Astrocyte (in vitro differentiated cells and primary cell): ENCODE measurements at regions not wholly inside any gene's neighbourhood (a gene's known extent, or its start where the extent isn't known, plus 50 kb on each side); places are given as distances from the start of the nearest gene placed in this dataset.

ENCODE experiments used
- DNase-seq: peaks from one replicate; pipeline ENCODE4 v3.0.0-alpha.2; 2010; ENCODE audit warnings: low read depth
- FAIRE-seq: peaks from 2 replicates; lab custom pipeline; 2011; peaks lifted over from hg19 to GRCh38; lab: Jason Lieb, UNC
- H2AFZ ChIP-seq: 2 replicates; pipeline ENCODE4 v1.6.0; 2012; ENCODE audit warnings: low read depth, low read length, inconsistent platforms
- H3K27ac ChIP-seq: 2 replicates; pipeline ENCODE4 v1.5.1; 2011; ENCODE audit warnings: low read depth, low read length, inconsistent platforms
- H3K27me3 ChIP-seq: 2 replicates; pipeline ENCODE4 v1.6.0; 2011; ENCODE audit warnings: low read length, inconsistent platforms; ENCODE audit not compliant: insufficient read depth
- H3K36me3 ChIP-seq: 2 replicates; pipeline ENCODE4 v1.5.1; 2011; ENCODE audit warnings: low read length, inconsistent platforms; ENCODE audit not compliant: insufficient read depth
- H3K4me1 ChIP-seq: 2 replicates; pipeline ENCODE4 v1.5.1; 2011; ENCODE audit warnings: low read length, inconsistent platforms; ENCODE audit not compliant: insufficient read depth
- H3K4me2 ChIP-seq: 2 replicates; pipeline ENCODE4 v1.6.0; 2012; ENCODE audit warnings: low read length, inconsistent platforms
- H3K4me3 ChIP-seq: 2 replicates; pipeline ENCODE4 v1.5.1; 2011; ENCODE audit warnings: low read depth, mild to moderate bottlenecking, low read length, inconsistent platforms; ENCODE audit not compliant: insufficient read depth
- H3K79me2 ChIP-seq: 2 replicates; pipeline ENCODE4 v1.6.0; 2012; ENCODE audit warnings: mild to moderate bottlenecking, low read length, inconsistent platforms; ENCODE audit not compliant: insufficient read depth
- H3K9ac ChIP-seq: 2 replicates; pipeline ENCODE4 v1.6.0; 2012; ENCODE audit warnings: mild to moderate bottlenecking, low read length, inconsistent platforms
- H3K9me3 ChIP-seq: 2 replicates; pipeline ENCODE4 v1.5.1; 2012; ENCODE audit warnings: low read depth, mild to moderate bottlenecking, low read length, inconsistent platforms; ENCODE audit not compliant: insufficient read depth
- H4K20me1 ChIP-seq: 2 replicates; pipeline ENCODE4 v1.6.0; 2012; ENCODE audit warnings: low read length, inconsistent platforms; ENCODE audit not compliant: insufficient read depth
- H3K27ac Mint-ChIP-seq: one replicate; pipeline ENCODE4 v1.8.0; 2021; ENCODE audit warnings: mild to moderate bottlenecking, mixed read lengths; ENCODE audit not compliant: unreplicated experiment
- H3K27me3 Mint-ChIP-seq: one replicate; pipeline ENCODE4 v1.8.0; 2021; ENCODE audit warnings: low read depth, mixed read lengths; ENCODE audit not compliant: unreplicated experiment
- H3K36me3 Mint-ChIP-seq: one replicate; pipeline ENCODE4 v1.8.0; 2021; ENCODE audit warnings: low read depth, mixed read lengths; ENCODE audit not compliant: unreplicated experiment
- H3K4me1 Mint-ChIP-seq: one replicate; pipeline ENCODE4 v1.8.0; 2021; ENCODE audit warnings: low read depth, mixed read lengths; ENCODE audit not compliant: unreplicated experiment
- H3K4me3 Mint-ChIP-seq: one replicate; pipeline ENCODE4 v1.8.0; 2021; ENCODE audit warnings: mild to moderate bottlenecking, moderate library complexity, mixed read lengths; ENCODE audit not compliant: unreplicated experiment
- H3K9me3 Mint-ChIP-seq: one replicate; pipeline ENCODE4 v1.8.0; 2021; ENCODE audit warnings: mild to moderate bottlenecking, mixed read lengths; ENCODE audit not compliant: unreplicated experiment
- EZH2 ChIP-seq: IDR thresholded peaks from 2 replicates; pipeline ENCODE4 v1.6.1; 2012; ENCODE audit warnings: mild to moderate bottlenecking, low read length, inconsistent platforms; ENCODE audit not compliant: insufficient read depth
- TF ChIP-seq, protein P1 (sequence below): IDR thresholded peaks from 2 replicates; pipeline ENCODE4 v1.5.1; 2011; ENCODE audit warnings: low read depth, mild to moderate bottlenecking, inconsistent platforms, low read length, moderate library complexity; ENCODE audit not compliant: insufficient read depth

DNA sequence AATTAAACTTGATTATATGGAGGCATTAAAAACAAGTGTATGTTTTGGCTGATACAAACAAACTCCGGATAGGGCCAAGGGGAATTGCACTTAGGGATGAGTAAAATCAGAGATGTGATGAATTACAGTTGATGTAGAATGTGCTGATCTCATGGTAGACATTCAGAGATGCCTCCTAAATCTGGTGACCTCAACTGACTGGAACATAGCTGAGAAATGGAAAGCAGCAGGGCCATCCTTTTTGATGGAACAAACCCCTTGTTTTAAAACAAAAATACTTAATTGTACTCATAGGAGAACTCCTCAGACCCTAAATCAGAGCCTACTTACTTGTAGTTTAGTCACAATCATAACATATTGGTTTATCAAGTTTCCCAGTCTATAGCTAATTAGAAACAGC lies 122.8 kb downstream of the C12orf75 start:
- Histone ChIP-seq H3K4me1 (peaks cover 18% of the 10 kb centered on the region), H2AFZ (no peak overlapping the region), H3K79me2 (no peaks in the 10 kb centered on the region), H3K9me3 (no peaks in the 10 kb centered on the region), H3K4me3 (no peak overlapping the region), H3K9ac (no peak overlapping the region), H4K20me1 (no peaks in the 10 kb centered on the region), H3K27me3 (no peaks in the 10 kb centered on the region), H3K4me2 (no peak overlapping the region), H3K36me3 (no peaks in the 10 kb centered on the region), H3K27ac (no peak overlapping the region)
- DNase-seq: no peak
- Mint-ChIP-seq H3K4me3 (no peak overlapping the region), H3K27me3 (no peaks in the 10 kb centered on the region), H3K4me1 (peaks cover 27% of the 10 kb centered on the region), H3K36me3 (no peaks in the 10 kb centered on the region), H3K9me3 (peaks cover under 1% of the 10 kb centered on the region), H3K27ac (no peak overlapping the region)
- no peak for FAIRE-seq
- TF ChIP-seq, protein P1, sequence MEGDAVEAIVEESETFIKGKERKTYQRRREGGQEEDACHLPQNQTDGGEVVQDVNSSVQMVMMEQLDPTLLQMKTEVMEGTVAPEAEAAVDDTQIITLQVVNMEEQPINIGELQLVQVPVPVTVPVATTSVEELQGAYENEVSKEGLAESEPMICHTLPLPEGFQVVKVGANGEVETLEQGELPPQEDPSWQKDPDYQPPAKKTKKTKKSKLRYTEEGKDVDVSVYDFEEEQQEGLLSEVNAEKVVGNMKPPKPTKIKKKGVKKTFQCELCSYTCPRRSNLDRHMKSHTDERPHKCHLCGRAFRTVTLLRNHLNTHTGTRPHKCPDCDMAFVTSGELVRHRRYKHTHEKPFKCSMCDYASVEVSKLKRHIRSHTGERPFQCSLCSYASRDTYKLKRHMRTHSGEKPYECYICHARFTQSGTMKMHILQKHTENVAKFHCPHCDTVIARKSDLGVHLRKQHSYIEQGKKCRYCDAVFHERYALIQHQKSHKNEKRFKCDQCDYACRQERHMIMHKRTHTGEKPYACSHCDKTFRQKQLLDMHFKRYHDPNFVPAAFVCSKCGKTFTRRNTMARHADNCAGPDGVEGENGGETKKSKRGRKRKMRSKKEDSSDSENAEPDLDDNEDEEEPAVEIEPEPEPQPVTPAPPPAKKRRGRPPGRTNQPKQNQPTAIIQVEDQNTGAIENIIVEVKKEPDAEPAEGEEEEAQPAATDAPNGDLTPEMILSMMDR: no peak
- TF ChIP-seq EZH2: no peak

DNA sequence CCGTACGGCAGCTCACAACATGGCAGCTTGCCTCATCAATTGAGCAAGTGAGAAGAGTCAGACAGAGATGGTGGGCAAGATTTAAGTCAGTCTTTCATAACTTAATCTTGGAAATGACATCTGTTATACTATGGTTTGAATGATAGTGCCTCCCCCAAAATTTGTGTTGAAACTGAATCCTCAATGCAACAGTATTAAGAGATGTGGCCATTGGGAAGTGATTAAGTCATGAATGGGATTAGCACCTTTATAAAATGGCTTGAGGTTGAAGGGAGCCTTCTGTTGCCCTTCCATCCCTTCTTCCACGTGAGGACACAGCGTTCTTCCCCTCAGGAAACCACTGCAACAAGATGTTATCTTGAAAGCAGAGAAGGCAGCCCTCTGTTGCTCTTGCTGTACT lies 124.2 kb downstream of the C12orf75 start:
- Mint-ChIP-seq H3K27me3 (no peaks in the 10 kb centered on the region), H3K4me1 (peaks cover 33% of the 10 kb centered on the region), H3K27ac (no peak overlapping the region), H3K9me3 (peaks cover 7% of the 10 kb centered on the region), H3K4me3 (no peak overlapping the region), H3K36me3 (no peaks in the 10 kb centered on the region)
- Histone ChIP-seq H3K36me3 (no peaks in the 10 kb centered on the region), H3K4me3 (no peak overlapping the region), H3K79me2 (no peaks in the 10 kb centered on the region), H3K4me1 (peaks cover 18% of the 10 kb centered on the region), H3K9me3 (no peaks in the 10 kb centered on the region), H3K4me2 (no peak overlapping the region), H3K27ac (no peak overlapping the region), H2AFZ (no peak overlapping the region), H4K20me1 (no peaks in the 10 kb centered on the region), H3K9ac (no peak overlapping the region), H3K27me3 (no peaks in the 10 kb centered on the region)
- DNase-seq: no peak
- TF ChIP-seq, protein P1: no peak
- TF ChIP-seq EZH2: no peak
- FAIRE-seq: no peak

DNA sequence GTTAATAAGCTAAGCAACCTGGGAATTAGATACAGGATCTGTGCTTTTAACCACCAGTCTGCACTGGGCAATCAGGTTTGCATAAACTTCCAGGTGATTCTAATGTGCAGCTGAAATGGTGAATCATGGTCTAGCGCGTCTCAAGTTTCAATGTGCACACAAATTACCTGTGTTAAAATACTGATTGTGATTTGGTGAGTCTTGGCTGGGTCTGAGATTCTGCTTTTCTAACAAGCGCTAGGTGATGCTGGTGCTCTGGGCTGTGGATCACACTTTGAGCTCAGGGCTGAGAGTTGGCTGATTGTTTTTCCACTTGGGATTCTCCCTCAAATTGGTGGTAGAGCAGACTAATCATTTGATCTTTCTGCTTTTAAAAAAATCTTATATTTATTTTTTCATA lies 124.8 kb downstream of the C12orf75 start:
- Histone ChIP-seq H3K4me2 (no peak overlapping the region), H4K20me1 (no peaks in the 10 kb centered on the region), H3K36me3 (no peaks in the 10 kb centered on the region), H3K27me3 (no peaks in the 10 kb centered on the region), H3K9me3 (no peaks in the 10 kb centered on the region), H2AFZ (no peak overlapping the region), H3K79me2 (no peaks in the 10 kb centered on the region), H3K27ac (no peak overlapping the region), H3K4me1 (peaks cover 18% of the 10 kb centered on the region), H3K9ac (no peak overlapping the region), H3K4me3 (no peak overlapping the region)
- TF ChIP-seq, protein P1: no peak
- no peak for TF ChIP-seq EZH2
- H3K9me3 Mint-ChIP-seq: peaks cover 7% of the 10 kb centered on the region
- FAIRE-seq: no peak
- DNase-seq: no peak
- H3K4me3 Mint-ChIP-seq: no peak overlapping the region
- H3K27ac Mint-ChIP-seq: no peak overlapping the region
- no peaks in the 10 kb centered on the region for H3K27me3 Mint-ChIP-seq
- H3K36me3 Mint-ChIP-seq: no peaks in the 10 kb centered on the region
- peaks cover 39% of the 10 kb centered on the region for H3K4me1 Mint-ChIP-seq
